PC-9 (cell line): ENCODE measurements at regions not wholly inside any gene's neighbourhood (a gene's known extent, or its start where the extent isn't known, plus 50 kb on each side); places are given as distances from the start of the nearest gene placed in this dataset.
"Not testable (repeated sequence)": the region's sequence is repeated elsewhere in the genome, so short reads cannot be mapped to it uniquely, and the experiment has no call there.

Experiments used
- BruUV-seq: library from RNA; stranded (reverse); fragments of 400-500 nt; replicated peaks from 2 replicates; lab custom pipeline; 2021; lab: Mats Ljungman, UMichigan
- CTCF ChIA-PET: fragments of 300-600 bp; sonication (Branson Sonifier 250); formaldehyde crosslinking; loops from one replicate; lab custom pipeline; 2022; ENCODE audit warnings: antibody characterized with exemption; lab: Charles Lee
- POLR2A ChIA-PET: fragments of 300-600 bp; sonication (Branson Sonifier 250); formaldehyde crosslinking; loops from one replicate; lab custom pipeline; 2022; ENCODE audit warnings: antibody characterized with exemption; ENCODE audit not compliant: unreplicated experiment; lab: Charles Lee
- DNase-seq, 2 experiments: peaks; one replicate each; pipeline versions ENCODE4 v3.0.0 to v3.0.0-alpha.2; 2015 to 2022; ENCODE audit warnings: mixed read lengths in 1 of 2
- H2AFZ ChIP-seq: fragments of 200-600 bp; sonication (generic); 2 replicates; pipeline ENCODE4 v1.8.1; 2017; ENCODE audit warnings: antibody characterized with exemption
- H3F3A ChIP-seq: fragments of 200-600 bp; sonication (generic); 2 replicates; pipeline ENCODE4 v1.8.1; 2017; ENCODE audit warnings: antibody characterized with exemption, mild to moderate bottlenecking, low read depth; ENCODE audit not compliant: insufficient read depth
- H3K27ac ChIP-seq: fragments of 200-600 bp; sonication (generic); 2 replicates; pipeline ENCODE4 v1.6.1; 2016; ENCODE audit warnings: mixed run types
- H3K27me3 ChIP-seq: fragments of 200-600 bp; sonication (generic); 2 replicates; pipeline ENCODE4 v1.6.1; 2016; ENCODE audit warnings: low read depth, mixed run types; ENCODE audit not compliant: insufficient read depth
- H3K36me3 ChIP-seq: fragments of 200-600 bp; sonication (generic); 2 replicates; pipeline ENCODE4 v1.6.1; 2016; ENCODE audit warnings: low read depth, mixed run types
- H3K4me1 ChIP-seq: fragments of 200-600 bp; sonication (generic); replicated peaks from 2 replicates; pipeline ENCODE4 v1.6.1; 2016; ENCODE audit warnings: mixed run types; ENCODE audit not compliant: insufficient read depth
- H3K4me2 ChIP-seq: fragments of 200-600 bp; sonication (generic); 2 replicates; pipeline ENCODE4 v1.6.1; 2017; ENCODE audit warnings: mixed run types
- H3K4me3 ChIP-seq: fragments of 200-600 bp; sonication (generic); 2 replicates; pipeline ENCODE4 v1.6.1; 2016; ENCODE audit warnings: mixed run types
- H3K79me2 ChIP-seq: fragments of 200-600 bp; sonication (generic); 2 replicates; pipeline ENCODE4 v1.6.1; 2017; ENCODE audit warnings: low read depth, mixed run types
- H3K9me2 ChIP-seq: fragments of 200-600 bp; sonication (generic); 2 replicates; pipeline ENCODE4 v1.8.1; 2017; ENCODE audit warnings: mild to moderate bottlenecking; ENCODE audit not compliant: insufficient read depth
- H3K9me3 ChIP-seq: fragments of 200-600 bp; sonication (generic); 2 replicates; pipeline ENCODE4 v1.8.1; 2016; ENCODE audit warnings: low read depth; ENCODE audit not compliant: insufficient read depth
- H4K20me1 ChIP-seq: fragments of 200-600 bp; sonication (generic); 2 replicates; pipeline ENCODE4 v1.8.1; 2017; ENCODE audit not compliant: insufficient read depth
- intact Hi-C: fragments of 100-400 bp; cut with micrococcal nuclease; formaldehyde crosslinking; loops from one replicate; pipeline ENCODE4 v1.10.0; 2022; ENCODE audit not compliant: unreplicated experiment

DNA sequence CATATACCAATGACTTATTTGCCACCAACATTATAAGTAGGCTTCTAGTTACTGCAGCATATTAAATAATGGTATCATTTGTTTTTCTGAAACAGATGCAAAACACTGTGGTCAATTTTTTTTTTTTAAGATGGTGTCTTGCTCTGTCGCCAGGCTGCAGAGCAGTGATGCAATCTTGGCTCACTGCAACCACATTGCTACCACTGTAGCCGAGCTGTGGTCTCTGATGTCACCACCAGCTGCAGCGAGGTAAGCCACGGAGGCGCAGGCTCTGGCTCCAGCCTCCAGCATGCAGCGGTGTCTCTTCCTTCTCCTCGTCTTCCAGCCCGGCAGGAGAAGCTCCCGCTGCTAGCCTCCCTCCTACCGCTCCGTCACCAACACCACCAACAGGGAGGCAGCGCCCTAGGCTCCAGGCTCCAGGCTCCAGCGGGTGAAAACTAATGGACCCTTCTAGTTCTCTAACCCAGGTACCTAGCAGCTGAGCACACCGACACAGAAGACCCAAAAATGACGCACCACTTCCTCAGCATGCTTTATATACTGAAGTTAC is 840.8 kb downstream of the SPATA31A1 start:
- H3K9me2 ChIP-seq, H3K79me2 ChIP-seq, BruUV-seq, intact Hi-C loops, H3K4me2 ChIP-seq, H3K36me3 ChIP-seq, H4K20me1 ChIP-seq, H3K27ac ChIP-seq, DNase-seq, H3F3A ChIP-seq, H3K4me1 ChIP-seq, POLR2A ChIA-PET, H2AFZ ChIP-seq, H3K4me3 ChIP-seq, H3K9me3 ChIP-seq, CTCF ChIA-PET: not testable (repeated sequence)
- H3K27me3 ChIP-seq, result peaks cover 10% of the 10 kb centered on the region; the same call in 1 of the 2 replicates

GRCh38 chr9:40196803-40197202 is 841.3 kb downstream of the SPATA31A1 start:
- H3F3A ChIP-seq, POLR2A ChIA-PET, CTCF ChIA-PET, H3K79me2 ChIP-seq, BruUV-seq, intact Hi-C loops, H3K4me2 ChIP-seq, H3K36me3 ChIP-seq, H3K4me3 ChIP-seq, H3K27ac ChIP-seq, H4K20me1 ChIP-seq, H3K9me2 ChIP-seq, DNase-seq, H3K4me1 ChIP-seq, H3K9me3 ChIP-seq, H2AFZ ChIP-seq: not testable (repeated sequence)
- H3K27me3 ChIP-seq, result peaks cover 10% of the 10 kb centered on the region; the same call in 1 of the 2 replicates

DNA sequence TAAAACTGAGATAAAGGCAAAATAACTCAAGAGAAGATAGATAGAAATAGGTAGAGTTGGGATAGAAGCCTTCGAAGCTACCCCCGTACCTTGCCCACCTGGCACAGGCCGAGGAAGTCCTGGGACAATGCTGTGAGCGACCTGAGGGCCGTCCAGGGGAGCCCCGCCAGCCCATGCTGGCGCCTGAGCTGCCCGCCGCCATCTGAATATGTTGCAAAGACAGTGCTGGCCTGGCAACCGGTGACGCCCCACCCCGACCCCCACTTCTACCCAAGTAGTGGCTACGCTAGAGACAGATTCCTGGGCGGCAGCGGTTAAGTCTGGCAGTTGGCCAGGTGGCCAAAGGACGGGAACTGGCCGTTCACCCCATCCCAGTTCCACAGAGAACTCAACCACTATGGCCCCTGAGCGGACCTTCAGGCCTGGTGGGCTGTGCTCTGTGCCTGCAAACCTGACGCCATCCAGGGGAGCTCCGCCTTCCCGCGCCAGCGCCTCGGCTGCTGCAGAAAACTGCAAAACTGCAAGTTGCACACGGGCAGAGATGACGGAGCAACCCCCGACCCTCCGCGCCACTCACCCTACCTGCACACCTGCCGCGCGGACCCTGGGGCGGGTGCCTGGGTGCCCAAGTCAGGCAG is 866.2 kb downstream of the SPATA31A1 start:
- H4K20me1 ChIP-seq, H3K27me3 ChIP-seq, H3K79me2 ChIP-seq, H3K9me3 ChIP-seq, H2AFZ ChIP-seq, CTCF ChIA-PET, POLR2A ChIA-PET, H3K4me1 ChIP-seq, H3K36me3 ChIP-seq, intact Hi-C loops, H3K4me3 ChIP-seq, BruUV-seq, H3F3A ChIP-seq, H3K9me2 ChIP-seq, DNase-seq, H3K4me2 ChIP-seq, H3K27ac ChIP-seq: not testable (repeated sequence)

GRCh38 chr9:40222617-40223200 is 867.2 kb downstream of the SPATA31A1 start:
- intact Hi-C loops, H3K4me2 ChIP-seq, CTCF ChIA-PET, H3K9me2 ChIP-seq, POLR2A ChIA-PET, H3K79me2 ChIP-seq, H4K20me1 ChIP-seq, H3K36me3 ChIP-seq, H3F3A ChIP-seq, H3K9me3 ChIP-seq, H3K27me3 ChIP-seq, H2AFZ ChIP-seq, H3K27ac ChIP-seq, H3K4me1 ChIP-seq, DNase-seq, H3K4me3 ChIP-seq, BruUV-seq: not testable (repeated sequence)

GRCh38 chr9:40223353-40223752 is 867.9 kb downstream of the SPATA31A1 start:
- H3K36me3 ChIP-seq, H3K27ac ChIP-seq, intact Hi-C loops, H3K4me3 ChIP-seq, H3K9me3 ChIP-seq, H2AFZ ChIP-seq, H3K4me2 ChIP-seq, POLR2A ChIA-PET, H4K20me1 ChIP-seq, H3F3A ChIP-seq, CTCF ChIA-PET, H3K9me2 ChIP-seq, H3K79me2 ChIP-seq, DNase-seq, H3K4me1 ChIP-seq, BruUV-seq, H3K27me3 ChIP-seq: not testable (repeated sequence)
